OCI-LY7 (cell line): ENCODE measurements at regions not wholly inside any gene's neighbourhood (a gene's known extent, or its start where the extent isn't known, plus 50 kb on each side); places are given as distances from the start of the nearest gene placed in this dataset.
"Not testable (repeated sequence)": the region's sequence is repeated elsewhere in the genome, so short reads cannot be mapped to it uniquely, and the experiment has no call there.

Experiments used
- CTCF ChIP-seq: fragments of 200-600 bp; sonication (generic); conservative IDR thresholded peaks from 2 replicates; pipeline ENCODE4 v1.5.1; 2014; ENCODE audit warnings: mild to moderate bottlenecking, antibody characterized with exemption, low read length, moderate library complexity, mixed read lengths
- EZH2phosphoT487 ChIP-seq: fragments of 200-600 bp; sonication (generic); IDR thresholded peaks from 2 replicates; pipeline ENCODE4 v1.6.1; 2018; ENCODE audit warnings: low read depth, borderline replicate concordance, mild to moderate bottlenecking, mixed run types, antibody characterized with exemption, low read length, moderate library complexity, mixed read lengths

DNA sequence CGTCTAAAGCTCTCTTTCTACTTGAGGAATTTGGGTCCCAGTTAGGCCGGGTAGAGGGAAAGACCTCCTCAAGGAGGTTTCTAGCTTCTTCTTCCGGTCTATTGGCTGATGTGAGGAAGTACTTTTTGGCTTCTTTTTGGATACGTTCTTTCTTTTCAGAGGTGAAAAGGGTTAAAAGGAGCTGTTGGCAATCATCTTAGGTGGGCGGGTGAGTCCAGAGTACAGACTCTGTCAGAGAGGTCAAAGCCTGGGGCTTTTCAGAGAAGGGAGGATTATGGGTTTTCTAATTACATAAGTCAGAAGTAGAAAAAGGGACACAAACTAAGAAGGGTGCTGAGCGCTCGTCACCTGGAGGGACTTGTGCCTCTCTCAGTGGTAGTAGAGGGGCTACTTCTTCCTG is 117.7 kb downstream of the UNC93B1 start:
- not testable (repeated sequence) for TF ChIP-seq CTCF, EZH2phosphoT487
